LNCAP (cell line): ENCODE measurements at regions not wholly inside any gene's neighbourhood (a gene's known extent, or its start where the extent isn't known, plus 50 kb on each side); places are given as distances from the start of the nearest gene placed in this dataset.

Experiments used
- TF ChIP-seq, protein P1 (sequence below): fragments of 450-650 bp; IDR thresholded peaks from 2 replicates; pipeline ENCODE4 v1.5.1; 2017; ENCODE audit warnings: mild to moderate bottlenecking

DNA sequence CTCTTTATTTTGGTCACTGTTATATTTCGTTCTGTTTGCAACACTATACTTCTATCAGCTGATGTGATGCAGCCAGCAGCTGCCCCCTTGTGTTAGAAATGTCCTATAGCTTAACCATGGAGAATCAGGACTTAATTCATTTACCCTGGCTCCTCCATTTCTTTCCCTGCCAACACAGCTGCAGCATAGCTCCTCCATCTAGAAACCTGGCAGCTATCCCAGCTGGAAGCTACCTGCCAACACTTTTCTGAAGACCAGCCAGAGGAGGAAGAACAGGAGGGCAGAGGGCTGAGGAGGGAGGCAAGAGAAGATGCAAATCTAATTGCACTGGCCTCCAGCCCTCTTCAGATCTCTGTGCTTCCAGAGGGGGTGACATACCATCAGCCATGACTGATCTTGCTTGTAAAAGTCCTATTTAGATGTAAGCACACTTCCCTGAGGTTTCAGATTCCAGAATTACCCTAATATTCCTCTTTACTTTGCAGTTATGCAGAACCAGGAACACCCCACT lies 156.8 kb upstream of the TMEM260 start:
- TF ChIP-seq, protein P1, sequence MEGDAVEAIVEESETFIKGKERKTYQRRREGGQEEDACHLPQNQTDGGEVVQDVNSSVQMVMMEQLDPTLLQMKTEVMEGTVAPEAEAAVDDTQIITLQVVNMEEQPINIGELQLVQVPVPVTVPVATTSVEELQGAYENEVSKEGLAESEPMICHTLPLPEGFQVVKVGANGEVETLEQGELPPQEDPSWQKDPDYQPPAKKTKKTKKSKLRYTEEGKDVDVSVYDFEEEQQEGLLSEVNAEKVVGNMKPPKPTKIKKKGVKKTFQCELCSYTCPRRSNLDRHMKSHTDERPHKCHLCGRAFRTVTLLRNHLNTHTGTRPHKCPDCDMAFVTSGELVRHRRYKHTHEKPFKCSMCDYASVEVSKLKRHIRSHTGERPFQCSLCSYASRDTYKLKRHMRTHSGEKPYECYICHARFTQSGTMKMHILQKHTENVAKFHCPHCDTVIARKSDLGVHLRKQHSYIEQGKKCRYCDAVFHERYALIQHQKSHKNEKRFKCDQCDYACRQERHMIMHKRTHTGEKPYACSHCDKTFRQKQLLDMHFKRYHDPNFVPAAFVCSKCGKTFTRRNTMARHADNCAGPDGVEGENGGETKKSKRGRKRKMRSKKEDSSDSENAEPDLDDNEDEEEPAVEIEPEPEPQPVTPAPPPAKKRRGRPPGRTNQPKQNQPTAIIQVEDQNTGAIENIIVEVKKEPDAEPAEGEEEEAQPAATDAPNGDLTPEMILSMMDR = peak; percentile 82

DNA sequence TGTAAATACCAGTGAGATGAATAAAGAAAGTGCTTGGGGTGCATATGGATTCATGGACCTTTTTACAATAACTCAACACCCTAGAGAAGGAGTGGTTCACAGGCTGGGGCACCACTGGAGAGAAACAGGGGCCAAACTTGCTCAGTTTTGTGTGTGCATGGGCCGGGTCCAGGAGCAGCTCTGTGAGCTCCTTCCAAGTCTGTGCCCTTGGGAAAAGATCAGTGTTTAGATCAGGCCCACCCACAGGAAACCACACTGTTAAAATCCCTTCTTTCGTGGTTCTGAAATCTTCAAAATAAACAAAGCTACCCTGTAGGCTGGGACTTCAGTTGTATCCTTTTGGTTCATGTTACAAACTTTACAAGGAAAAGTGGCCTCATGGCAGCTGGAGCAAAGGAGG lies 156.1 kb upstream of the TMEM260 start:
- TF ChIP-seq, protein P1 = no peak

DNA sequence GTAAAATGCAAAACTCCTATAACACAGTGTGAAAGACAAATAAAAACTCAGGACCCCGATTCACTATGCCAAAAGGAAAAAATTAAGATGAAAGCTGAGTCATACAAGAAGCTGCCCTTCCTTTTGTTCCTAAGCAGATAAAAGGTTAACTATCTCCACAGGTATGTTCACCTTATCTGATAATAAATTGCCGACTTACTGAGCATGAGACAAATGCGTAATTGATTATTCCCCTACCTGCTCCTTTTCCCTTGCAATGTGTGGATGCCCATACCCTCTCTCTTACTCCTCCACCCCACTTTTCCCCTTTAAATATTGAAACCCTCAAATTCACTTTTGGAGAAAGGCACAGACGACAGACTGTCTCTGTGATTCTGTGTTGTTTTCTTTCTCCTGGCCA lies 148.6 kb upstream of the TMEM260 start:
- TF ChIP-seq, protein P1 = no peak

DNA sequence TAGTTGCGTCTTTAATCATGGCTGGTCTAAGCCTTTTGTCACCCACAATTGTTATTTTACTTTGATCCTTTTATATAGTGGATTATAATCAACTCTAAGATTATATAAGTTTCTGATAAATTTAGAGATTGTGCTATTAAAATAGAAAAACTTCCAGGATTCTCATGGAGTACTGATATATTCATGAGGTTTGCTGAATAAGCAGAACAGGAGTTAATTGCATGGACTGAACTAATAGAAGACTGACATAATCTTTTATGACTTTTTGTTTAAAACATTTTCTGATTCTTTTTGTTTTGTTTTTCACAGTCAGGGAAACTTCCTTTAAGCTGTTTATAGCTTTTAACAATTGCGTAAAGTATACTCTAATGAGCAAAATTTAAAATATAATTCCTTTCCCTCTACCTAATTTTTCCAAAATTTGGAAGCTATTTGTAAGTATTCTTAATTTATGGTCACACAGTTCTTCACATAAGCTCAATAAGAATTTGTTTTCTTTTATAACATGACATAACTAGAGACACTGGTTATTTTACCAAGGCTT lies 129.9 kb upstream of the TMEM260 start:
- TF ChIP-seq, protein P1 = no peak

DNA sequence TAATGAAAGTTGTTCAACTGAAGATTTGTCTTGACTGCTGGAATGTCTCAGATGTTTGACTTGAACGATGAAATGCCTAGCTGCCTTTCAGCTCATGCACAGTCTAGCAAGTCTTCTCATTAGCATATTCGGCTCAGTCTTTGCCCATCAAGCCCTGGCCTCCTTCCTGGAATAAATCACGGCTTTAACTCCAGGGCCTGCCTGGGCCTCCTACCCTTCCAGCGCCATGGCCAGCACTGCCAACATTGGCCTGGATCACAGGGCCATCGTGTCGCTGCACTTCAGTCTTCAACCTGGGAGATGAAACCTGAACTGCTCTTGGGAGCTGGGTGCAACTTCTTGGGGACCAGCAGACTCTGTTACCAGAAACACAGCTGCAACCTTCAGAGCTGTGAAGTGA lies 126.7 kb upstream of the TMEM260 start:
- TF ChIP-seq, protein P1 = no peak

DNA sequence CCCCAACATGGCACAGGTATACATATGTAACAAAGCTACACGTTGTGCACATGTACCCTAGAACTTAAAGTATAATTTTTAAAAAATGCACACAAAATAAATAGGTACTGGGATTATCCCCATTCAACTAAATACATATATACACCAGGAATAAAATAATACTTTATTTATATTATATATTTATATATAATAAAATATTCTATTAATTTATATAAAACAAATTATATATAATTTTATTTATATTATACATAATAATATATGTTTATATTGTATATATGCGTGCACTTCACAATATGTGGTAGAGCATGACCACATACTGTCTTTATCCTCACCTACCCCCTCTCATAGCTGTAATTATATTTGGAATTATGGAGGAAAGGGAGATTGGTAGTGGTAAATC lies 119.1 kb upstream of the TMEM260 start:
- TF ChIP-seq, protein P1 = no peak

DNA sequence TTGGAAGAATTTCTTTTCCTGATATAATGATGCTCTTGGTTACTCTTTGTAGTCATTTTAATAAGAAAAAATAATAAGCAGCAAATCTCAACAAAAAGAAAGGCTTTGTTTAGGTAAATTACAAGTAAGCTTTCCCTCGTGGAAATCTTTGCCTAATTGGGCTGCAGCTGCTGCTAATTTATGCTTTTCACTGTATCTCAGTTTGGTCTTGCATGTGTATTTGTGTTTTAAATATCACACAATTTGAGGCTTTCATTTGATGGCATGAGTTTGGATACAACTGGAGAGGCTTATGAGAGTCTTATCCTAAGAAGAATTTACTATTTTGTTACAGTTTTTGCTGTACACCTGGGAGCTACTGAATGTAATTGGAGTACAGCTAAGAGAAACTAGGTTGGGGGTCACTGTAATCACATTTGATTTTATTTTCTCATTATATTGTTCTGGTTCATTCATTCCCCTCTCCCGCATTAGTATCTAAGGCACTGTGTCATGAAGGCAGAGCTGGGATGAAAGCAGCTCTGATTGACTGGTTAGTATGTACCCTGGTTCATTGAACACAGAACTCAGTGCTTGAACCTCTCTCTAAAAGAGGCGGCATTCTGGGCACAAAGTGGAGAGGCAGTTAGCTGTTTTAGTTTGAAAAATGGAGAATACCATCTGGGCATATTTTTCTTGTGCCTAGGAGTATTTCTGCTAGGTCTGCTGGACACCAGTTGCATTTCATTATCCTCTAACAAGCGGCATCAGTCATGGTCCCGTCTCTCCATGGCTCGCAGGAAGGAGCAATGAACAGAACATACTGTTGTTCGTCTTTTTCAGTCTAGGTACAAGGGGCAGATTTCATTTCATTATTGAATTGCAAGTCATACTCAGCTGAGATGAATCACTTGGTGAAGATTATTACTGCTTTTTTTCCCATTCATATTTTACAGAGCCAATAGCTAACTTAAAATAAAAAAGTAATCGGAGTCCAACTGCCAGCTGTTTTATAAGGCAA lies 118.0 kb upstream of the TMEM260 start:
- TF ChIP-seq, protein P1 = no peak
